HG02884 (cell line): ENCODE measurements at regions not wholly inside any gene's neighbourhood (a gene's known extent, or its start where the extent isn't known, plus 50 kb on each side); places are given as distances from the start of the nearest gene placed in this dataset.

ENCODE experiments used
- ATAC-seq: cut with Tn5 transposase; IDR thresholded peaks from one replicate; pipeline ENCODE4 v1.9.1; 2021; ENCODE audit warnings: mild to moderate bottlenecking, moderate library complexity; ENCODE audit not compliant: unreplicated experiment

- no peak for ATAC-seq
Observed at GRCh38 chr10:4316161-4316810, 509.7 kb upstream of the AKR1E2 start.

GRCh38 chr10:4315551-4315950, 510.5 kb upstream of the AKR1E2 start:
- ATAC-seq: no peak

GRCh38 chr10:4313051-4313450, 513.0 kb upstream of the AKR1E2 start:
- ATAC-seq: no peak

- ATAC-seq: no peak
Observed at GRCh38 chr10:4312051-4312835, 513.8 kb upstream of the AKR1E2 start.

GRCh38 chr10:4310172-4310571, 515.8 kb upstream of the AKR1E2 start:
- ATAC-seq: no peak

DNA sequence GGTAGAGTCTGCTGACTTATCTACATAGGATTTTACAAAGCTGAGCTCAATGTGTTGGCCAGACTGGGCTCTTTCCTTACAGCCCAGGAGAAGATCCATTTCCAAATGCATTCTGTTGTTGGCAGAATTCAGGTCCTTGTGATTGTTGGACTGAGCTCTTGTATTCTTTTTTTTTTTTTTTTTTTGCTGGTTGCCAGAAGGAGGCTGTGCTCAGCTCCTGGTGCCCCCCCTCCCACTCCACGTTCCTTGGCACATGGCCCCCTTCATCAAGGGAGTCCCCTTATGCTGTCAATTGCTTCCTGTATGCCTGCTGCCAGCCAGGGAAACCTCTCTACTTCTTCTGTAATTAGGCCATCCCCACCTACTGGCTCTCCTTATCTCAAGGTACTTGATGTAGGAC, 518.1 kb upstream of the AKR1E2 start:
- ATAC-seq: no peak

- ATAC-seq: no peak
Observed at GRCh38 chr10:4306871-4307270, 519.1 kb upstream of the AKR1E2 start.

GRCh38 chr10:4303045-4303444, 518.0 kb upstream of the KLF6 start:
- ATAC-seq: no peak

DNA sequence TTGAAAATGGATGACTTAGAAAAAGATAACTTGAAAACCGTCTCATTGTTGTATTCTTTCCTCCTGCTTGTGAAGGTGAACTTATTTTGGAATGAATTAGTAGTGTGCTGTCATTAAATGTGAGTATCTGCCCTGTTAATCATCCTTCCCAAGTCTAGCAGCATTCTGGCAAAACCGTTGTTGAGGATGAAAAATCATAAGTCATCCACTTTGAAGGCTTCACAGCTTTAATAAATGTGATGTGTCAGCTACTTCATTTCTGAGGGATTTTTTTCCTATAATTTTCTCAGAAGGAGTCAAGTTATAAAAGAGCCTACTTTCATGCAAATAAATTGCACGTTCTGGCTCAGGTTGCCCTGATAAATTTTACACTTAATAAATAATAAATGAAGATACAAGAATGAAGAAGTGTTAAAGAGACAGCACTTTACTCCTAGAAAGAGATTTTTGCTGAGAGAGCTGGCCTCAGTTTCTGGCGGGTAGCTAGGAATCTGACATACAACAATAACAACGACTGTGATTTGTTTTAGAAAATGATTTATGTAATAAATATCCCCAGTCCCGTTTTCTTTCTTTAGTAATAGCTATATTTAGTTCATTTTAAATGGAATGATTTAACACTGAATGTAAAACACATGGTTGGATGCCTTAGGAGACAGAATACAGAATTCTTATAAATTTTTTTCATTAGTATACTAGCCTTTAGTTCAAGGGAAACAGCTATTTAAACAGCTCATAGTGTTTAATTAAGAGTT, 516.5 kb upstream of the KLF6 start:
- ATAC-seq: no peak

DNA sequence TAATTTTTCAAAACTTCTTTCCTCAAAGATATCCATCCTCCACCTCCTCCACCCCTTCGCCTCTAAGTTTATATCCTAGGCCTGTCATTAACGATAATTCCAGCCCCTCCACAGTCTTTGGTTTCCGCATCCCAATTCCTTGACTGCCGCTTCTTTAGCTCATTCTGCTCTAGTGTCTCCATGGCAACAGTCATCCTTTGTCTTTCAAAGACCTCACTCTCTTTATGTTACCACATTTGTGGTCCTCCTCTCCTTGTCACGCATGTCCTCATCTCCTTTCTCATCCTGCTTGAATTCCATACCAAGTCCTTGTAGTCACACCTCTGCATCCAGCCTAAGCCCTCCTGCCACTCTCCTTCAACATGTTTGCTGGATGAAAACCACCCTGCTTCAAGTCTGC, 511.2 kb upstream of the KLF6 start:
- no peak for ATAC-seq

DNA sequence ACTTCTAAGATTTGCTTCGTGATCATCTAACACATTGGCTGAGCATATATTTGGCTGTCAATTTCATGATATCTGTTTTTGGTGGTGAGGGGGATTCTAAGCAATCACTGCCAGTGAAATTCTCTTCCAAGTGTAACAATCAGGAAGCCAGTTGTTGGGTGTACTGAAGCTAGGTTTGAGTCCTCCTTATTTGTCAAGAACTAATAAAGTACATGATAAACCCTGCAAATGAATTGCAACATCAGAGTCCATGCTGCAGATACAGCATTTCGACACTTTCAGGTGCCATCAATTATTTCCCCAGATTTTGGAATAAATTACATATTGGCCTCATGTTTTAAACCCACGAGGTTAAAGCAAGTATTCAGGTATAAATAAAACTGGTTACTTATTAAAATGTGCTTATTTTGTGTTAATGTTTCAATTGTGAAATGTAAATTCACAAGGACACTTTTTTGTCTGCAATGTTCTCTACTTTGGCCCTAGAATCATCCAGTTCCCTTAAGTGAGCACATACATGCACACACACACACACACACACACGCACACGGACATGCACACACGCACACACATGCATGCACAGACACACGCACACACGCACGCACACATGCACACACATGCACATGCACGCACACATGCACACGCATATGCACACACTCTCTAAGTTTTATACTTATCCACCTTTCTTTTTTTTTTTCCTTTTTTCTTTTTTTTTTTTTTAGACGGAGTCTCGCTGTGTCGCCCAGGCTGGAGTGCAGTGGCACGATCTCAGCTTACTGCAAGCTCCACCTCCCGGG, 510.2 kb upstream of the KLF6 start:
- ATAC-seq: no peak

DNA sequence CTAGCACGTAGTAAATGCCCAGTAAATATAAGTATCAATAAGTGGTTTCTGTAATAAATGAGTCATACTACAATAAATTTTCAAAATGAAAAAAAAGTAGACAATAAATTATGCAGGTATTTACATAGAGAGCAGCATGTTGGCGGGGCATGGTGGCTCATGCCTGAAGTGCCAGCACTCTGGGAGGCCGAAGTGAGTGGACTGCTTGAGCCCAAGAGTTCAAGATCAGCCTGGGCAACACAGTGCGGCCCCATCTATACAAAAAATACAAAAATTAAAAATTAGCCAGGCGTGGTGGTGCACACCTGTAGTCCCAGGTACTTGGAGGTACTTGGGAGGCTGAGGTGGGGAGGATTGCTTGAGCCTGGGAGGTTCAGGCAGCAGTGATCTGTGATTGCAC, 509.3 kb upstream of the KLF6 start:
- no peak for ATAC-seq

- ATAC-seq: no peak
Observed at GRCh38 chr10:4291990-4292389, 507.0 kb upstream of the KLF6 start.

GRCh38 chr10:4285121-4285520, 500.1 kb upstream of the KLF6 start:
- ATAC-seq: no peak

DNA sequence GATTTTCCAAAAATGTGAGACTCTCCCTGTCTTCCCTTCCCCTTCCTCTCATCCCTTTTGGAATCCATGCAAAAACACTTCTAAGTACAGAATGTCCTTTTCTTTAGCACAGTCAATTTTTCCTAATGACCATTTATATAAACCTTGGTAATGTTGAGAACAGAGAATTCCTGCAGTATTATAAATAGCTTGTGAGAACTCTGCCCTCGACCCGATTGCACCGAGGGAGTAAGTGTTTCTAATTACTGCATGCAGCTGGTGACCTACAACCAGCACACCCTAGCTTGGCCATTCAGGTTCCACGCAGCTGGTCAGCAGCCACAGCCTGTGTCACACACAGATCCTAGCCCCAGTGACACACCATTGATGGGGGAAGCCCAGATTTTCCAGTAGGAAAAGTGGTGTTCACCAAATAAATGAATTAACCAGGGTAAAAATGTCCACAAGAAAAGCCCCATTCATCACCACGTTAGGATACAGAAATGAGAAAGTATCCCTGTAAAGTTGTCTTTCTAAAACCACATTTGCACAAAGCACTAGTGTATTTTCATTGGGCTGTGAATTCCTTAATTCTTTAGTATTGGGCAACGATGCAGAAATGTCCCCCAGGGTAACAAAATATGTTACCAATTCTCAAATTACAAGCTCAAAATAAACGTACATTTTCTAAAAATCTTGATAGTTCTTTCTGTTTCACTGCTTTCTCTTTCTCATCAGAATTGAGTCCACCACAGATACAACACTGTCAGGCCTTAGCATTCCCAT, 499.0 kb upstream of the KLF6 start:
- ATAC-seq: no peak

DNA sequence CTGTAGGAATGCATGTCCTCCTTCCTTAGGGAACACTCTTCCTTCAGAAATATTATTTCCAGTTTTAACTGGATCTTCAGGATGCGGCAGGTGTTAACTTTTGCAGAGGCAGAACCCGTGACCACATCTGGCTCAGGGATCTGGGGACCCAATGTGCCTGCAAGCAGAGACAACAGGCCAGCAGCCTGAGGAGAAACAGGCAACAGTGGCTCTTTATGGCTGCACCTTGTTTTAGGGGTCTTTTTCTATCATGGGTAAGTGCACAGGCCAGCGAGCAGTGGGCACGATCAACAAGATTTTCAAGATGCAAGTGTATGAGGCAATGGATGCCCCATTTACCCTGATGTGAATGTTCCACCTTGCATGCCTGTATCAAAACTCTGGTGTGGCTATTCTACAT, 497.5 kb upstream of the KLF6 start:
- no peak for ATAC-seq

DNA sequence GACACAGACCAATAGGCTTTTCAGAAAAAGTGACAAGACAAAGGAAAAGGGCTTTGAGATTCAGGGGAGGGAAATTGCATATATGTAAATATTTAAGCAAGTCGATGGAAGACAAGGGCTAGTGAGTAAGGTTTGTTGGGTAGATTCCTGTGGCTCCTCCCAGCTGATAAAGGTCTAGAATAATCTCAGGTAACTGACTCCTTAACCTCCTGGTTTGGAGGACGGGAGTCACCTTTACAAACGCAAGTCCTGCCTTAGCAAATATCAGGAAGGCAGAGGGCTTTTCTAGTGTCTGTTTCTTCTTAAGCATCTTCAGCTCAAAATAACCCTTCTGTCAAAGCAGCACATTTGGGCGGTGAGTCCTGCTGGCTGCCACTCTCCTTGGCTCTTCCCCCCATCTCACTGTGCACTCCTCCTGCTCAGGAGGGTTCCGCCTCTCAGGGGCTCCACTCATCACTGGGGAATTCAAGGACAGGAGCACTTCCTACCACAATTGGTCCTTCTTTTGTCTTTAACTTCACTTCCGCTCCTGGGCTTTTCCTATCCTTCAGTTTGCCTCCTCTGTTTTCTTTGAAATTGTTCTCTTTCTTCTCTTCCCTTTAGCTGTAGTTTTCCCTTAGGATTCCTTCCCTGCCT, 496.3 kb upstream of the KLF6 start:
- no peak for ATAC-seq

DNA sequence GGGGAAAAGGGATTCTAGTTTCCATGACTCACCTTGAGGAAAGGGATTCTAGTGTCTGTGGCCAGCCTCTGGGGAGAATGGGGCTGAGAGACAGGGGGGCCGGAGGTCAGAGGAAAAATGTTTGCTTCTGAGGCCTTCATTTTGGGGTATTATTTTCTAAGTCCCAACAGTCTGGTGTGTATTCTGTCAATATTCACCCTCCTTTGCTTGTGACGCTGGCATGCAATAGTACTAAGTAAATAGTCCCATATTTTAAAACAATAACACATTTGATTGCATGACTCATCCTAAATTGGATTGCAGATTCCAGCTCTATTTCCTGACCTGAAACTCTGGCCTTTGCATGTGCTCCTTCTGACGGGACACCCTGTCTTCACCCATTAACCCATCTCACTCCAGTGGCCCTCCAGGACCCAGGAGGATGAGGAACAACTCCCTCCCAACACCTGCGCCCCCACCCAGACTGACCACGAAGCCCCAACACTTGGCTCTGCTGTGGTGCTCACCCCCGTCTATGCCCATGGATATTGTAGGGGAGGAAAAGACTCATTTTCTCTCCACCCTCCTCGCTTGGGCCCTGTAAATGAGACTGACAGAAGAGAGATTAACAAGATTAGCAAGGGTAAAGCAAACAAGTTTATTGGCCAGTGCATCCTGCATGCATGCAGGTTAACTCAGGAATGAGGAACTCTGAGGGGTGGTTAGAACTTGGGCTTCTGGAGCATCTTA, 495.6 kb upstream of the KLF6 start:
- ATAC-seq: no peak

GRCh38 chr10:4279655-4280054, 494.6 kb upstream of the KLF6 start:
- no peak for ATAC-seq
